PC-3 (cell line): ENCODE measurements at regions not wholly inside any gene's neighbourhood (a gene's known extent, or its start where the extent isn't known, plus 50 kb on each side); places are given as distances from the start of the nearest gene placed in this dataset.

Source experiments
- EZH2 ChIP-seq: fragments of 300-600 bp; sonication (generic); IDR thresholded peaks from one replicate; pipeline ENCODE4 v1.6.1; 2017; ENCODE audit warnings: antibody characterized with exemption, mild to moderate bottlenecking, low read length; ENCODE audit not compliant: unreplicated experiment
- EZH2phosphoT487 ChIP-seq: fragments of 300-600 bp; sonication (generic); IDR thresholded peaks from 2 replicates; pipeline ENCODE4 v1.6.1; 2018; ENCODE audit warnings: mild to moderate bottlenecking, antibody characterized with exemption, low read length, borderline replicate concordance
- TF ChIP-seq, protein P1 (sequence below): fragments of 300-600 bp; sonication (generic); conservative IDR thresholded peaks from 2 replicates; pipeline ENCODE4 v1.5.1; 2017; ENCODE audit warnings: antibody characterized with exemption, low read depth, mild to moderate bottlenecking, low read length

GRCh38 chr1:187236676-187237075 lies 407.9 kb downstream of the PLA2G4A start:
- TF ChIP-seq, protein P1, sequence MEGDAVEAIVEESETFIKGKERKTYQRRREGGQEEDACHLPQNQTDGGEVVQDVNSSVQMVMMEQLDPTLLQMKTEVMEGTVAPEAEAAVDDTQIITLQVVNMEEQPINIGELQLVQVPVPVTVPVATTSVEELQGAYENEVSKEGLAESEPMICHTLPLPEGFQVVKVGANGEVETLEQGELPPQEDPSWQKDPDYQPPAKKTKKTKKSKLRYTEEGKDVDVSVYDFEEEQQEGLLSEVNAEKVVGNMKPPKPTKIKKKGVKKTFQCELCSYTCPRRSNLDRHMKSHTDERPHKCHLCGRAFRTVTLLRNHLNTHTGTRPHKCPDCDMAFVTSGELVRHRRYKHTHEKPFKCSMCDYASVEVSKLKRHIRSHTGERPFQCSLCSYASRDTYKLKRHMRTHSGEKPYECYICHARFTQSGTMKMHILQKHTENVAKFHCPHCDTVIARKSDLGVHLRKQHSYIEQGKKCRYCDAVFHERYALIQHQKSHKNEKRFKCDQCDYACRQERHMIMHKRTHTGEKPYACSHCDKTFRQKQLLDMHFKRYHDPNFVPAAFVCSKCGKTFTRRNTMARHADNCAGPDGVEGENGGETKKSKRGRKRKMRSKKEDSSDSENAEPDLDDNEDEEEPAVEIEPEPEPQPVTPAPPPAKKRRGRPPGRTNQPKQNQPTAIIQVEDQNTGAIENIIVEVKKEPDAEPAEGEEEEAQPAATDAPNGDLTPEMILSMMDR, result no peak
- TF ChIP-seq EZH2 (no peak), EZH2phosphoT487 (no peak)
